Cardiac septum (tissue), 1 donor: ENCODE measurements at regions not wholly inside any gene's neighbourhood (a gene's known extent, or its start where the extent isn't known, plus 50 kb on each side); places are given as distances from the start of the nearest gene placed in this dataset.

Experiments
- DNase-seq: peaks from one replicate; pipeline ENCODE4 v3.0.0-alpha.2; 2020; ENCODE audit warnings: low spot score
- intact Hi-C: fragments of 100-400 bp; cut with DNase I; formaldehyde crosslinking; loops from one replicate; pipeline ENCODE4 v1.14.0; 2022
- donor health status: DM: no; HTN: no; CAD: no.

- no peak for DNase-seq
- intact Hi-C loops, result no loop called here
Observed at GRCh38 chr1:172957491-172957890, 93.2 kb downstream of the TNFSF18 start.

GRCh38 chr1:172959571-172959970 is 91.2 kb downstream of the TNFSF18 start:
- DNase-seq, result no peak
- intact Hi-C loops, result no loop called here

DNA sequence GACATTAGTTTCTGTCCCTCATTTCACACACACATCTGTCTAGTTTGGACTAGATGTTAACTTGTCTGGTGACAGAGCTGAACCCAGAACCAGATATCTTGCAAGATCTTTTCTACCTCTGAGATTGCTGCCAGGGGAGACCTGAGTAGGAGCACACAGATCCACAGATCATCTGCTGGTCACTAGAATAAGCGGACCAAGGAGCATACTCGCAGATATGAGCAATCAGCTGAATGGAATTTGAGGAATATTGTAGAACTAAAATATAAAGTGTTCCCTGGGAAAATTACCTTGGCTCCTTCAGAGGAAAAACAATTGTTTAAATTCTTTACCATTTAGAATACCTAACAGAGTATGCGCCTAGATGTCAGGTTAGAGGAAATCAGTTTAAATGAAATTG is 90.7 kb downstream of the TNFSF18 start:
- intact Hi-C loops, result no loop called here
- no peak for DNase-seq

GRCh38 chr1:172960454-172961208 is 90.1 kb downstream of the TNFSF18 start:
- no peak for DNase-seq
- intact Hi-C loops, result no loop called here

GRCh38 chr1:172964864-172965263 is 85.9 kb downstream of the TNFSF18 start:
- intact Hi-C loops, result no loop called here
- no peak for DNase-seq

DNA sequence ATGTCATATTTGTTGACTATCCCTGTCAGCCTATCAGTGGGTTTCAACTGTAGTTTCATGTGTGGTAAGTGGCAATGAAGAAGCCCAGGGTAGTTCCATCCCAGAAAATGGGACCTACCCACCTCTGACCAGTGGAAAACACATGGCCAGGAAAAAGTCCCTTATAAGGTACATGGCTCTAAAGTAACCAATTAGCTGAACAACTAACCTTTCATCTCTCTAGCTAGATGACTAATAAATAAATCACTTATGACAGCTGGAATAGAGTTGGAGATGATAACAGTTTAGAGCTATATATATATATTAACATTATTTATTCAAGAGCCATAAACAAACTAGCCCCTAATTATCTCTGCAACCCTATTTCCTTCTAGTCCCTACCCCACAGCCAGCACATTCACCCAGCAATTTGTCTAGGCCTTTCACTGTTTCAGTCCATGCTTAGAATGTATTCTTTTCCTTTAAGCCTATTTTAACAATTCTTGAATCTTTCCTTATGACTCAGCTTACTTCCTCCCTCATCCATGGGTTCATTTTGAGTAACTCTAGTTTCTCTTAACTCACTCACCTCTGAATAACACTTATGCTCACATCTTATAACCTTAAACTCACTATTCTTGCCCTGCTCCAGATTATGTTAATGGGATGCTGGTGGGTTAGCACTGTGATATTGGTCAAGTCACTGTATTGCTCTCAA is 83.7 kb downstream of the TNFSF18 start:
- no peak for DNase-seq
- intact Hi-C loops, result no loop called here

DNA sequence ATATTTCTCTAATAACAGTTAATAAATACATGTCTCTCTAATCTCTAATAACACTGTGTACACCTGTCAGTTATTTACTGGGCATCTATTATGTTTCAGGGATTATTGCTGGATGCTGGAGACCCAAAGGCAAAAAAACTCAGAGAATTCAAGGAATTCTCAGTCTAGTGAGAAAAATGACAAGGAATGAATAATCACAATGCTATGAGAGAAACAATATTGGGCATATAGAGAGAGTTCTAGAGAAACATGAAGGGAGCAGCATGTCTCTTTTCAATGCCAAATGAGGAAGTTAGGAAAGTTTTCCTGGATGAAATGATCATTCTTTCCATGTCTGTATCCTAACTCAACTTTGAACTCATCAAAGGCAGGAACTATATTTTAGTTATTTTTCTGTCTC is 82.8 kb downstream of the TNFSF18 start:
- intact Hi-C loops, result no loop called here
- DNase-seq, result no peak

GRCh38 chr1:172969611-172970010 is 81.1 kb downstream of the TNFSF18 start:
- no peak for DNase-seq
- intact Hi-C loops, result no loop called here

DNA sequence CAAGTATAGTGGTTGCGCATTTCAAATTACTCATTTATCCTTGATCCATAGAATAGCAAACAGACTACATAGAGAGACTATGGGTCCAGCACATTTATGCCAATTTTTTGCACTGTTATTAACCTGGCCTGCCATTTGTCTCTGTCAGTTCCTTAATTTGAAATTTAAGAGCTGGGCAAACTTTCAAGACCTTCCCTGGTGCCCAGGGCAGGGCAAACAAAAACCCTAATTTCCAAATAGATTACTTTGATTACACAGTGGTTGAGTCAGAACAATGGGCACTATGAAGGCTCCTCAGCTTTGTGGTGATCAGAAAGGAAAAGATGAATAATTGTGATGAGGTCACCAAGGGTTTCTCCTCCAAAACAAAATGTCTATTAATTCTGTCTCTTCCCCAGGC is 80.6 kb downstream of the TNFSF18 start:
- intact Hi-C loops, result no loop called here
- no peak for DNase-seq

GRCh38 chr1:172971241-172971640 is 79.5 kb downstream of the TNFSF18 start:
- intact Hi-C loops, result no loop called here
- DNase-seq, result no peak

- intact Hi-C loops, result no loop called here
- DNase-seq, result no peak
Observed at GRCh38 chr1:172972258-172972657, 78.5 kb downstream of the TNFSF18 start.

- intact Hi-C loops, result no loop called here
- no peak for DNase-seq
Observed at GRCh38 chr1:172973424-172973823, 77.3 kb downstream of the TNFSF18 start.

DNA sequence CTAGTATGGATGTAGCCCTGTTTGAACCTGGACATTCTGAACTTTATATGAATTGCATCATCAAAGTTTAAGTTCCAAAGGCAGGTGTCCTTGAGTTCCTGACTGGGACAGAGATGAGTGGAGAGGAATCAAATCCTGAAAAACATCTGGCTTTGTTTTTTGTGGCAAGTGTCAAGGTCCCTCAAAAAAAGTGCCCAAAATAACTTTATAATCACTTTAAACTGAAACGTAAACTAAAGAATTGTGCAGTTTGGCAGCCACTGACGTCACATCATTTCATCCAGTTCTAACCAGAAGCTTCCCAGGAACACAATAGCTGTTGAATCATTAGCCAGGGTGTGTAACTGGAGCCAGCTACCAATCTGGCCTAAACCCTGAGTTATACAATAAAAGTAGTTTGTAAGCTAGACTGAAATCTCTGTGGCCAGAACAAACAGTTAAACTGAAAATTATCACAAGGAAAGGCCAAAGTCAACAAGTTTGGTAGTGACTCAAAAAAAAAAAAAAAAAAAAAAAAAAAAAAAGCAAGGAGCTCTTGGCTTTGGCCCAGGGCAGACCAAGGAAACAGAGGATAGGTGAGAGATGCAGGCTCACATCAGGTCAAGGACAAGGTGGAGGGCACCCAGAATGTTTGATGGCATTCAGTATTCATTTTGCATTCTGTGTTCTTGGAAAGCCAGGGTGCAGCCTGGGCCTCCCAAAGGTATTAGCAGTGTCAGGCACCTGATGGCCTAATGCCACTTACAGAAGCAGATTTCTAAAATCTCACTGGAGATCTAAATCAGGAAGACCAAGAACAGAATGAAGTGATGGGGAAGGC is 74.3 kb downstream of the TNFSF18 start:
- intact Hi-C loops, result no loop called here

GRCh38 chr1:172977296-172978017 is 73.3 kb downstream of the TNFSF18 start:
- no peak for DNase-seq
- intact Hi-C loops, result no loop called here

More for the DNA sequence above, 74.3 kb downstream of the TNFSF18 start:
- no peak for DNase-seq

- DNase-seq, result no peak
- intact Hi-C loops, result no loop called here
Observed at GRCh38 chr1:172978595-172978994, 72.1 kb downstream of the TNFSF18 start.

DNA sequence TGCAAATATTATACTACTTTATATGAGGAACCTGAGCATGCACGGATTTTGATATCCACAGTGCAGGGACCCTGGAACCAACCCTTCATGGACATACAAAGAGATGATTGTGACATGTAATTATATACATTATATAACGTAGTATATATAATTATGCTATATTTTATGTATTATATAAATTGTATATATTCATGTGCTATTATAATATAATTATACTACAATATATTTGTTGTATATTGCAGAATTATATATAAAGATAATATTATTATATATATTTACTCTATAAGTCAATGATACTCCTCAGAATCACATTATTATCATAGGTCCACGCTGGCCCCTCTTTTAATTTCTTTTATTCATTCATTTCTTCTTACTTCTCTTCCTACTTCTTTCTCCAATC is 70.9 kb downstream of the TNFSF18 start:
- no peak for DNase-seq
- intact Hi-C loops, result no loop called here

DNA sequence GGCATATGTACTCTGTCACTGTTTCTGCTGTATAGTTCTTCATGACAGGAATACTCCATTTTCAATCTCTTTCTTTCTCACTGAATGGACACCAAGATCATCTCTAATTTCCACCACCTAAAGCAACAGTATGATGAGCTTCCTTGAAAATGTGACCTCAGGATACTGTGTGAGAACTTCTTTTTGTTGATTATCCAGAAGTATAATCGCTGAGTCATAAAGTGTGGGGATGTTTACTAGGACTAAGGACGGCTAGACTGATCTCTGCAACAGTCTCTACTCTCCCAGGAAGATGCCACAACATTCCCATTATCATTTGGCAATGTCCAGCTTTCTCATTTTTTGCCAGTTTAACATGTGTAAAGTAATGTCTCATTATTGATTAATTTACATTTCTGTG is 70.3 kb downstream of the TNFSF18 start:
- intact Hi-C loops, result no loop called here
- DNase-seq, result no peak

GRCh38 chr1:172980971-172981370 is 69.8 kb downstream of the TNFSF18 start:
- intact Hi-C loops, result no loop called here

More at GRCh38 chr1:172980971-172981370, 69.8 kb downstream of the TNFSF18 start:
- DNase-seq, result no peak
